PC-3 (cell line): ENCODE measurements at regions not wholly inside any gene's neighbourhood (a gene's known extent, or its start where the extent isn't known, plus 50 kb on each side); places are given as distances from the start of the nearest gene placed in this dataset.

Source experiments
- ATAC-seq: fragments of 200-7000 bp; cut with Tn5 transposase; 2 replicates; pipeline ENCODE4 v1.9.1; 2020; ENCODE audit warnings: mild to moderate bottlenecking, moderate library complexity
- BruUV-seq: library from RNA; stranded (reverse); fragments of 400-500 nt; replicated peaks from 2 replicates; lab custom pipeline; 2021; lab: Mats Ljungman, UMichigan
- CTCF ChIA-PET: fragments of 300-600 bp; sonication (Branson Sonifier 250); formaldehyde crosslinking; loops from one replicate; lab custom pipeline; 2022; ENCODE audit warnings: antibody characterized with exemption; lab: Charles Lee
- POLR2A ChIA-PET: fragments of 300-600 bp; sonication (Branson Sonifier 250); formaldehyde crosslinking; loops from one replicate; lab custom pipeline; 2022; ENCODE audit warnings: antibody characterized with exemption; ENCODE audit not compliant: unreplicated experiment; lab: Charles Lee
- DNase-seq: peaks from one replicate; pipeline ENCODE4 v3.0.0-alpha.2; 2015
- H2AFZ ChIP-seq: fragments of 300-600 bp; sonication (generic); 2 replicates; pipeline ENCODE4 v1.6.0; 2016; ENCODE audit warnings: antibody characterized with exemption, low read length
- H3F3A ChIP-seq: fragments of 300-600 bp; sonication (generic); one replicate; pipeline ENCODE4 v1.6.0; 2017; ENCODE audit warnings: antibody characterized with exemption, low read length, control low read depth, mild to moderate bottlenecking; ENCODE audit not compliant: unreplicated experiment
- H3K27ac ChIP-seq: fragments of 300-600 bp; sonication (generic); 2 replicates; pipeline ENCODE4 v1.5.1; 2016; ENCODE audit warnings: mild to moderate bottlenecking, low read length
- H3K27me3 ChIP-seq: fragments of 300-600 bp; sonication (generic); 2 replicates; pipeline ENCODE4 v1.6.1; 2016; ENCODE audit warnings: low read length, mixed read lengths
- H3K36me3 ChIP-seq: fragments of 300-600 bp; sonication (generic); 2 replicates; pipeline ENCODE4 v1.6.1; 2016; ENCODE audit warnings: low read depth, mixed run types, low read length, mixed read lengths
- H3K4me1 ChIP-seq: fragments of 300-600 bp; sonication (generic); 2 replicates; pipeline ENCODE4 v1.5.1; 2016; ENCODE audit warnings: low read length; ENCODE audit not compliant: insufficient read depth
- H3K4me2 ChIP-seq: fragments of 300-600 bp; sonication (generic); 2 replicates; pipeline ENCODE4 v1.6.0; 2016; ENCODE audit warnings: low read length
- H3K4me3 ChIP-seq: fragments of 300-600 bp; sonication (generic); 2 replicates; pipeline ENCODE4 v1.5.1; 2016; ENCODE audit warnings: mild to moderate bottlenecking, low read length, mixed read lengths
- H3K79me2 ChIP-seq: fragments of 300-600 bp; sonication (generic); 2 replicates; pipeline ENCODE4 v1.6.1; 2017; ENCODE audit warnings: low read length, mixed read lengths
- H3K9ac ChIP-seq: fragments of 300-600 bp; sonication (generic); 2 replicates; pipeline ENCODE4 v1.6.0; 2016; ENCODE audit warnings: mild to moderate bottlenecking, low read length
- H3K9me2 ChIP-seq: fragments of 300-600 bp; sonication (generic); replicated peaks from 2 replicates; pipeline ENCODE4 v1.6.1; 2016; ENCODE audit warnings: mixed run types, low read length, mixed read lengths
- H3K9me3 ChIP-seq: fragments of 300-600 bp; sonication (generic); 2 replicates; pipeline ENCODE4 v1.6.1; 2016; ENCODE audit warnings: low read length, mixed read lengths
- H4K20me1 ChIP-seq: fragments of 300-600 bp; sonication (generic); 2 replicates; pipeline ENCODE4 v1.6.1; 2016; ENCODE audit warnings: low read length, mixed read lengths
- EZH2 ChIP-seq: fragments of 300-600 bp; sonication (generic); IDR thresholded peaks from one replicate; pipeline ENCODE4 v1.6.1; 2017; ENCODE audit warnings: antibody characterized with exemption, mild to moderate bottlenecking, low read length; ENCODE audit not compliant: unreplicated experiment
- EZH2phosphoT487 ChIP-seq: fragments of 300-600 bp; sonication (generic); IDR thresholded peaks from 2 replicates; pipeline ENCODE4 v1.6.1; 2018; ENCODE audit warnings: mild to moderate bottlenecking, antibody characterized with exemption, low read length, borderline replicate concordance
- intact Hi-C: fragments of 100-400 bp; cut with micrococcal nuclease; formaldehyde crosslinking; loops from 2 replicates; pipeline ENCODE4 v1.9.0; 2023
- TF ChIP-seq, protein P1 (sequence below): fragments of 300-600 bp; sonication (generic); conservative IDR thresholded peaks from 2 replicates; pipeline ENCODE4 v1.5.1; 2017; ENCODE audit warnings: antibody characterized with exemption, low read depth, mild to moderate bottlenecking, low read length

DNA sequence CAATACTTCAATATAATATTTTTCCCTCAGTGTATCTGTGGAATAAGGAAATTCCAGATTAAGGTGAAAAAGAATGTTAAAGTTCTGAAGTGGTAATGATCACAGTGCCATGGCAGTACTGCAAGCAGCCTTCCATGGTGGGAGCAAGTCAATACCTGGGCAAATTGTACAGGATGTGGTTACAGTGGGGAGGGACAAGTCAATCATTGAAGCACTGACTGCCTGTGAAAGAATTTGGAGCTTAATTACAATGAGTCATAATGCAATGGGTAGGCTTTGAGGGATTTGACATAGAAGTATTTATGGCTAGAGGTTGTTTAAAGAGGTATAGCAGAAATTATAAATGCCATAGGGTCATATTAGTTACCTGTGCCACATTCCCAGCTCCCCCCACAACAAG is 786.5 kb upstream of the ACO1 start:
- Histone ChIP-seq H3K9ac (no peak overlapping the region), H3K27ac (no peak overlapping the region), H3K4me1 (0 out of 2 replicates have a peak, but pooled peaks cover 4% of the 10 kb centered on the region), H3K9me2 (no peaks in the 10 kb centered on the region), H3K4me3 (no peak overlapping the region), H3K9me3 (no peaks in the 10 kb centered on the region), H3F3A (no peaks in the 10 kb centered on the region), H3K79me2 (no peaks in the 10 kb centered on the region), H4K20me1 (no peaks in the 10 kb centered on the region), H3K4me2 (no peak overlapping the region), H3K27me3 (no peaks in the 10 kb centered on the region), H2AFZ (no peak overlapping the region), H3K36me3 (no peaks in the 10 kb centered on the region)
- DNase-seq (peak; percentile 48), ATAC-seq (no peak)
- BruUV-seq, result no TSS peak
- intact Hi-C loops, result no loop called here
- CTCF ChIA-PET, result no interaction called here
- TF ChIP-seq EZH2 (no peak), EZH2phosphoT487 (no peak)
- TF ChIP-seq, protein P1, sequence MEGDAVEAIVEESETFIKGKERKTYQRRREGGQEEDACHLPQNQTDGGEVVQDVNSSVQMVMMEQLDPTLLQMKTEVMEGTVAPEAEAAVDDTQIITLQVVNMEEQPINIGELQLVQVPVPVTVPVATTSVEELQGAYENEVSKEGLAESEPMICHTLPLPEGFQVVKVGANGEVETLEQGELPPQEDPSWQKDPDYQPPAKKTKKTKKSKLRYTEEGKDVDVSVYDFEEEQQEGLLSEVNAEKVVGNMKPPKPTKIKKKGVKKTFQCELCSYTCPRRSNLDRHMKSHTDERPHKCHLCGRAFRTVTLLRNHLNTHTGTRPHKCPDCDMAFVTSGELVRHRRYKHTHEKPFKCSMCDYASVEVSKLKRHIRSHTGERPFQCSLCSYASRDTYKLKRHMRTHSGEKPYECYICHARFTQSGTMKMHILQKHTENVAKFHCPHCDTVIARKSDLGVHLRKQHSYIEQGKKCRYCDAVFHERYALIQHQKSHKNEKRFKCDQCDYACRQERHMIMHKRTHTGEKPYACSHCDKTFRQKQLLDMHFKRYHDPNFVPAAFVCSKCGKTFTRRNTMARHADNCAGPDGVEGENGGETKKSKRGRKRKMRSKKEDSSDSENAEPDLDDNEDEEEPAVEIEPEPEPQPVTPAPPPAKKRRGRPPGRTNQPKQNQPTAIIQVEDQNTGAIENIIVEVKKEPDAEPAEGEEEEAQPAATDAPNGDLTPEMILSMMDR, result no peak
- POLR2A ChIA-PET, result no interaction called here

DNA sequence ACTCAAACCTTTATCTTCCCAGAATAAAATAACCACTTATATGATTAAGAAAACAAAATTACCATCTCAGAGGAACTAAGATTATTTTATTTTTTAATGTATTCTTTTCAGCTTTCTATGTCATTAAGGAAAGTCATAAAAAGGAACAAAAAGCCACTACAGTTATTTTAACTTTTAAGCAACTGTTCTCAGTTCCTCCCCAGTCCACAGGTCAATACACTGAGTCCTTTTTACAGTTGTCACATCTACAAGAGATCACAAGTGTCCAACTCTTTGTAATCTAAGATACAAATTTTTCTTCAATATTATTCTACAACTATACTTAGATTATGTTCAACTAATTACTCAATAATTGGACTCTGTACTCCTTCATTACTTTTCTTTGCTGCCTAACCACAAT is 782.8 kb upstream of the ACO1 start:
- Histone ChIP-seq H3K27me3 (no peaks in the 10 kb centered on the region), H3K4me1 (0 out of 2 replicates have a peak, but pooled peaks cover 4% of the 10 kb centered on the region), H3K9me3 (no peaks in the 10 kb centered on the region), H3K4me2 (no peak overlapping the region), H2AFZ (no peak overlapping the region), H3K36me3 (no peaks in the 10 kb centered on the region), H3K4me3 (no peak overlapping the region), H3F3A (no peaks in the 10 kb centered on the region), H3K27ac (no peak overlapping the region), H3K79me2 (no peaks in the 10 kb centered on the region), H4K20me1 (no peaks in the 10 kb centered on the region), H3K9me2 (no peaks in the 10 kb centered on the region), H3K9ac (no peak overlapping the region)
- DNase-seq (no peak), ATAC-seq (no peak)
- intact Hi-C loops, result no loop called here
- BruUV-seq, result no TSS peak
- ChIA-PET POLR2A (no interaction called here), CTCF (no interaction called here)
- no peak for TF ChIP-seq EZH2phosphoT487
- no peak for TF ChIP-seq EZH2
- TF ChIP-seq, protein P1, result no peak

DNA sequence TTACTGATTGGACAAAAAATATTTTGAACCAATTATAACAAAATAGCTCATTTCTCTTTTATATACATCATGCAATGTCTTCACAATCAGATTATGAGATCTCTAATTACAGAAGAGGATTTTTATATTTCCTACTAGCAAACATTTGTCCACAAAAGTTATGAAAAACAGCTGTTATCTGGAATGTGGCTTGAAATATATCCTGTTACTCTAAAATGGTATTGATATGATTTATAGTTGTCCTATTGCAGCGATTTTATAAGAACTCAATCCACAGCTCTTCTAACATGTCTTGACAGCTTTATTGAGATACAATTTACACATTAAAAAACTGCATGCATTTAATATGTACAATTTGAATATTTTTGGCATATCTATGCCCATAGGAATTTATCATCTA is 779.9 kb upstream of the ACO1 start:
- CTCF ChIA-PET, result no interaction called here
- no TSS peak for BruUV-seq
- no peaks in the 10 kb centered on the region for H3K9me3 ChIP-seq

More for the DNA sequence above, 779.9 kb upstream of the ACO1 start:
- Histone ChIP-seq H4K20me1 (no peaks in the 10 kb centered on the region), H3K36me3 (no peaks in the 10 kb centered on the region), H3K9ac (no peak overlapping the region), H3K27ac (no peak overlapping the region), H3K4me1 (no peaks in the 10 kb centered on the region), H3K9me2 (no peaks in the 10 kb centered on the region), H3K4me2 (no peak overlapping the region), H3K27me3 (no peaks in the 10 kb centered on the region), H3K79me2 (no peaks in the 10 kb centered on the region), H3F3A (no peaks in the 10 kb centered on the region), H2AFZ (no peak overlapping the region), H3K4me3 (no peak overlapping the region)
- DNase-seq (no peak), ATAC-seq (no peak)
- POLR2A ChIA-PET, result no interaction called here
- intact Hi-C loops, result no loop called here
- TF ChIP-seq EZH2phosphoT487 (no peak), EZH2 (no peak)
- TF ChIP-seq, protein P1, result no peak
